IMR-90 (cell line): ENCODE measurements at regions not wholly inside any gene's neighbourhood (a gene's known extent, or its start where the extent isn't known, plus 50 kb on each side); places are given as distances from the start of the nearest gene placed in this dataset.

ENCODE experiments used
- ATAC-seq: fragments of 200-7000 bp; cut with Tn5 transposase; 2 replicates; pipeline ENCODE4 v1.9.1; 2020; ENCODE audit warnings: low read depth, mild to moderate bottlenecking, moderate library complexity
- BruUV-seq: library from RNA; stranded (reverse); fragments of 400-500 nt; replicated peaks from 2 replicates; lab custom pipeline; 2021; lab: Mats Ljungman, UMichigan
- CTCF ChIA-PET: fragments of 300-600 bp; formaldehyde crosslinking; extraction: SDS; loops from one replicate; lab custom pipeline; 2021; ENCODE audit warnings: antibody characterized with exemption; lab: Yijun Ruan, JAX
- POLR2A ChIA-PET: fragments of 300-600 bp; sonication (Branson Sonifier 250); formaldehyde crosslinking; loops from one replicate; lab custom pipeline; 2022; ENCODE audit warnings: antibody characterized with exemption; ENCODE audit not compliant: unreplicated experiment; lab: Charles Lee
- DNase-seq: peaks from one replicate; pipeline ENCODE4 v3.0.0; 2013
- H2AFZ ChIP-seq: replicated peaks from 2 replicates; pipeline ENCODE3; 2013; ENCODE audit warnings: low read length, mild to moderate bottlenecking; ENCODE audit not compliant: poor library complexity
- H2AK5ac ChIP-seq: 2 replicates; pipeline ENCODE4 v1.6.1; 2013; ENCODE audit warnings: low read depth, low read length, inconsistent platforms
- H2AK9ac ChIP-seq: replicated peaks from 2 replicates; pipeline ENCODE3; 2013; ENCODE audit warnings: mild to moderate bottlenecking, low read depth, low read length, moderate library complexity; ENCODE audit not compliant: poor library complexity
- H2BK120ac ChIP-seq: 2 replicates; pipeline ENCODE4 v1.6.1; 2013; ENCODE audit warnings: low read depth, low read length, inconsistent platforms
- H2BK15ac ChIP-seq: 3 replicates; pipeline ENCODE4 v1.6.1; 2013; ENCODE audit warnings: low read depth, low read length, inconsistent platforms
- H2BK20ac ChIP-seq: 2 replicates; pipeline ENCODE4 v1.6.1; 2013; ENCODE audit warnings: low read depth, mild to moderate bottlenecking, inconsistent platforms, low read length, moderate library complexity
- H2BK5ac ChIP-seq: 2 replicates; pipeline ENCODE4 v1.6.1; 2013; ENCODE audit warnings: mild to moderate bottlenecking, low read depth, low read length, inconsistent platforms; ENCODE audit not compliant: poor library complexity, severe bottlenecking
- H3K14ac ChIP-seq: replicated peaks from 2 replicates; pipeline ENCODE4 v1.6.1; 2013; ENCODE audit warnings: low read depth, low read length, inconsistent platforms
- H3K18ac ChIP-seq: 2 replicates; pipeline ENCODE4 v1.6.1; 2013; ENCODE audit warnings: low read depth, low read length, control low read depth
- H3K23ac ChIP-seq: 2 replicates; pipeline ENCODE4 v1.6.1; 2013; ENCODE audit warnings: low read depth, low read length, inconsistent platforms
- H3K27ac ChIP-seq: 2 replicates; pipeline ENCODE4 v1.5.1; 2013; ENCODE audit warnings: mild to moderate bottlenecking, control low read depth, low read length; ENCODE audit not compliant: insufficient read depth
- H3K27me3 ChIP-seq: 2 replicates; pipeline ENCODE4 v1.6.1; 2013; ENCODE audit warnings: low read length; ENCODE audit not compliant: control insufficient read depth, insufficient read depth
- H3K36me3 ChIP-seq: 2 replicates; pipeline ENCODE4 v1.6.1; 2013; ENCODE audit warnings: low read length, mixed read lengths; ENCODE audit not compliant: control insufficient read depth, insufficient read depth
- H3K4ac ChIP-seq: 2 replicates; pipeline ENCODE4 v1.6.1; 2013; ENCODE audit warnings: low read depth, low read length, inconsistent platforms
- H3K4me1 ChIP-seq: 2 replicates; pipeline ENCODE4 v1.6.1; 2013; ENCODE audit warnings: low read length, mixed read lengths; ENCODE audit not compliant: control insufficient read depth, insufficient read depth
- H3K4me2 ChIP-seq: 2 replicates; pipeline ENCODE4 v1.6.1; 2013; ENCODE audit warnings: low read depth, mild to moderate bottlenecking, control low read depth, low read length, moderate library complexity
- H3K4me3 ChIP-seq: 2 replicates; pipeline ENCODE4 v1.5.1; 2013; ENCODE audit warnings: low read depth, mild to moderate bottlenecking, control low read depth, low read length, moderate library complexity; ENCODE audit not compliant: insufficient read depth
- H3K56ac ChIP-seq: 2 replicates; pipeline ENCODE4 v1.6.1; 2013; ENCODE audit warnings: low read length, inconsistent platforms; ENCODE audit not compliant: insufficient read depth; ENCODE audit errors: extremely low read depth
- H3K79me1 ChIP-seq, 2 experiments: 2 replicates each; pipeline ENCODE4 v1.6.1; 2013; ENCODE audit warnings: low read length in 2 of 2, inconsistent platforms in 1 of 2, low read depth in 1 of 2
- H3K9ac ChIP-seq: 2 replicates; pipeline ENCODE4 v1.6.1; 2013; ENCODE audit warnings: low read depth, low read length, control low read depth
- H3K9me1 ChIP-seq: 2 replicates; pipeline ENCODE4 v1.6.1; 2013; ENCODE audit warnings: low read length, inconsistent platforms; ENCODE audit not compliant: insufficient read depth
- H3K9me3 ChIP-seq: 2 replicates; pipeline ENCODE4 v1.6.1; 2013; ENCODE audit warnings: low read length; ENCODE audit not compliant: control insufficient read depth, insufficient read depth
- H4K20me1 ChIP-seq: 2 replicates; pipeline ENCODE4 v1.6.1; 2013; ENCODE audit warnings: low read length, inconsistent platforms; ENCODE audit not compliant: insufficient read depth
- H4K5ac ChIP-seq: 2 replicates; pipeline ENCODE4 v1.6.1; 2013; ENCODE audit warnings: mild to moderate bottlenecking, low read depth, low read length, control low read depth
- H4K8ac ChIP-seq, 2 experiments: 2 replicates each; pipeline ENCODE4 v1.6.1; 2013; ENCODE audit warnings: low read depth in 2 of 2, low read length in 2 of 2, control low read depth in 1 of 2, inconsistent platforms in 1 of 2
- H4K91ac ChIP-seq: 2 replicates; pipeline ENCODE4 v1.6.1; 2013; ENCODE audit warnings: low read depth, low read length, inconsistent platforms; ENCODE audit not compliant: insufficient read depth
- CHD1 ChIP-seq: IDR thresholded peaks from 2 replicates; pipeline ENCODE4 v1.6.1; 2012; ENCODE audit warnings: low read depth, low read length, improper control_type of control experiment
- FOS ChIP-seq: fragments of 150-350 bp; IDR thresholded peaks from 2 replicates; pipeline ENCODE4 v1.6.1; 2016; ENCODE audit warnings: low read depth, low read length
- MXI1 ChIP-seq: IDR thresholded peaks from 2 replicates; pipeline ENCODE4 v1.6.1; 2012; ENCODE audit warnings: low read depth, mild to moderate bottlenecking, low read length, moderate library complexity, borderline replicate concordance
- NFE2L2 ChIP-seq: fragments of 150-350 bp; IDR thresholded peaks from 2 replicates; pipeline ENCODE4 v1.6.1; 2016; ENCODE audit warnings: low read depth, mild to moderate bottlenecking, low read length
- RCOR1 ChIP-seq: IDR thresholded peaks from 2 replicates; pipeline ENCODE4 v1.6.1; 2012; ENCODE audit warnings: mild to moderate bottlenecking, low read length, improper control_type of control experiment; ENCODE audit not compliant: insufficient replicate concordance
- SMC3 ChIP-seq: fragments of 150-350 bp; IDR thresholded peaks from 2 replicates; pipeline ENCODE4 v1.6.1; 2016; ENCODE audit warnings: low read depth, mild to moderate bottlenecking, antibody characterized with exemption, low read length, moderate library complexity
- WGBS, 2 experiments: methylation state at CpG; one replicate each; pipeline versions ENCODE4 v1.1.5 to v1.1.7; 2013; ENCODE audit warnings: missing lambda C conversion rate in 2 of 2; ENCODE audit not compliant: insufficient read length in 1 of 2; ENCODE audit errors: extremely low coverage in 2 of 2; 5-methylcytosine and 5-hydroxymethylcytosine counted together
- dilution Hi-C: fragments of 300-500 bp; cut with HindIII; formaldehyde crosslinking; loops from one replicate; pipeline ENCODE4 v1.14.3; 2018; ENCODE audit warnings: low sequenced_read_pairs; ENCODE audit not compliant: unreplicated experiment
- in situ Hi-C: fragments of 300-500 bp; cut with MboI; formaldehyde crosslinking; loops from 3 replicates; pipeline ENCODE4 v1.14.3; 2019; ENCODE audit warnings: low sequenced_read_pairs, inconsistent platforms, mixed read lengths
- intact Hi-C: fragments of 100-400 bp; cut with micrococcal nuclease; formaldehyde crosslinking; loops from 2 replicates; pipeline ENCODE4 v1.10.0; 2022

- no CpG with 5 or more reads among the region's 4 CpGs for whole genome bisulfite sequencing, 2 experiments
- in situ Hi-C loops (no loop called here), dilution Hi-C loops (no loop called here), intact Hi-C loops (no loop called here)
- Histone ChIP-seq H4K91ac (no peak overlapping the region), H3K23ac (no peak overlapping the region), H2AFZ (no peak overlapping the region), H2AK9ac (no peak overlapping the region), H2BK120ac (0 out of 2 replicates have a peak overlapping the region, but pooled peaks have one; percentile 3), H4K5ac (no peak overlapping the region), H3K79me1 (no peaks in the 10 kb centered on the region), H3K4me1 (no peaks in the 10 kb centered on the region), H3K9me1 (no peaks in the 10 kb centered on the region), H3K27me3 (peaks cover 7% of the 10 kb centered on the region), H3K27ac (no peak overlapping the region), H3K9ac (no peak overlapping the region), H2AK5ac (no peak overlapping the region), H3K4ac (no peak overlapping the region), H3K4me2 (no peak overlapping the region), H4K8ac (no peak overlapping the region), H3K14ac (no peak overlapping the region), H2BK20ac (0 out of 2 replicates have a peak overlapping the region, but pooled peaks have one; percentile 16), H4K20me1 (no peaks in the 10 kb centered on the region), H3K36me3 (no peaks in the 10 kb centered on the region), H3K56ac (no peak overlapping the region), H2BK5ac (no peak overlapping the region), H3K18ac (no peak overlapping the region), H2BK15ac (no peak overlapping the region; the same call in 2 of the 3 replicates), H3K4me3 (no peak overlapping the region), H3K9me3 (no peaks in the 10 kb centered on the region)
- ATAC-seq, result no peak
- ChIA-PET POLR2A (no interaction called here), CTCF (interaction anchor here (0.6 to 1.1 kb wide), 5 partner anchors 19 to 140 kb away, joined by 3 to 5 read pairs (median 4); no protein-coding TSS in a partner anchor)
- no peak for DNase-seq
- BruUV-seq, result no TSS peak
- TF ChIP-seq MXI1 (no peak), NFE2L2 (no peak), RCOR1 (no peak), CHD1 (no peak), FOS (no peak), SMC3 (no peak)
Measured at GRCh38 chr10:69697006-69697405, 67.0 kb downstream of the FAM241B start.
